GM19397 (cell line): ENCODE measurements at regions not wholly inside any gene's neighbourhood (a gene's known extent, or its start where the extent isn't known, plus 50 kb on each side); places are given as distances from the start of the nearest gene placed in this dataset.

Experiments
- ATAC-seq: cut with Tn5 transposase; IDR thresholded peaks from one replicate; pipeline ENCODE4 v1.9.1; 2021; ENCODE audit warnings: mild to moderate bottlenecking, moderate library complexity; ENCODE audit not compliant: unreplicated experiment

GRCh38 chr15:31953478-31953877 lies 76.8 kb upstream of the CHRNA7 start:
- ATAC-seq, result no peak

GRCh38 chr15:31954374-31955172 lies 75.7 kb upstream of the CHRNA7 start:
- no peak for ATAC-seq

GRCh38 chr15:31955734-31956133 lies 74.6 kb upstream of the CHRNA7 start:
- ATAC-seq, result no peak

- ATAC-seq, result no peak
These were observed 72.7 kb upstream of the CHRNA7 start for GRCh38 chr15:31957581-31957980.

- ATAC-seq, result no peak
These were observed 65.6 kb upstream of the CHRNA7 start for GRCh38 chr15:31964586-31965307.

- ATAC-seq, result no peak
These were observed 60.3 kb upstream of the CHRNA7 start for GRCh38 chr15:31970007-31970406.

GRCh38 chr15:31973197-31973596 lies 57.1 kb upstream of the CHRNA7 start:
- no peak for ATAC-seq

GRCh38 chr15:31974154-31974794 lies 56.0 kb upstream of the CHRNA7 start:
- no peak for ATAC-seq

- ATAC-seq, result no peak
These were observed 55.2 kb upstream of the CHRNA7 start for GRCh38 chr15:31974855-31975829.

GRCh38 chr15:31975830-31976229 lies 54.5 kb upstream of the CHRNA7 start:
- no peak for ATAC-seq

- no peak for ATAC-seq
These were observed 53.2 kb upstream of the CHRNA7 start for GRCh38 chr15:31977138-31977537.

- peak; percentile 57 for ATAC-seq
These were observed 52.3 kb upstream of the CHRNA7 start for GRCh38 chr15:31977812-31978661.
